Astrocyte (in vitro differentiated cells and primary cell): ENCODE measurements at regions not wholly inside any gene's neighbourhood (a gene's known extent, or its start where the extent isn't known, plus 50 kb on each side); places are given as distances from the start of the nearest gene placed in this dataset.

Source experiments
- DNase-seq: peaks from one replicate; pipeline ENCODE4 v3.0.0-alpha.2; 2010; ENCODE audit warnings: low read depth
- FAIRE-seq: peaks from 2 replicates; lab custom pipeline; 2011; peaks lifted over from hg19 to GRCh38; lab: Jason Lieb, UNC
- H2AFZ ChIP-seq: 2 replicates; pipeline ENCODE4 v1.6.0; 2012; ENCODE audit warnings: low read depth, low read length, inconsistent platforms
- H3K27ac ChIP-seq: 2 replicates; pipeline ENCODE4 v1.5.1; 2011; ENCODE audit warnings: low read depth, low read length, inconsistent platforms
- H3K27me3 ChIP-seq: 2 replicates; pipeline ENCODE4 v1.6.0; 2011; ENCODE audit warnings: low read length, inconsistent platforms; ENCODE audit not compliant: insufficient read depth
- H3K36me3 ChIP-seq: 2 replicates; pipeline ENCODE4 v1.5.1; 2011; ENCODE audit warnings: low read length, inconsistent platforms; ENCODE audit not compliant: insufficient read depth
- H3K4me1 ChIP-seq: 2 replicates; pipeline ENCODE4 v1.5.1; 2011; ENCODE audit warnings: low read length, inconsistent platforms; ENCODE audit not compliant: insufficient read depth
- H3K4me2 ChIP-seq: 2 replicates; pipeline ENCODE4 v1.6.0; 2012; ENCODE audit warnings: low read length, inconsistent platforms
- H3K4me3 ChIP-seq: 2 replicates; pipeline ENCODE4 v1.5.1; 2011; ENCODE audit warnings: low read depth, mild to moderate bottlenecking, low read length, inconsistent platforms; ENCODE audit not compliant: insufficient read depth
- H3K79me2 ChIP-seq: 2 replicates; pipeline ENCODE4 v1.6.0; 2012; ENCODE audit warnings: mild to moderate bottlenecking, low read length, inconsistent platforms; ENCODE audit not compliant: insufficient read depth
- H3K9ac ChIP-seq: 2 replicates; pipeline ENCODE4 v1.6.0; 2012; ENCODE audit warnings: mild to moderate bottlenecking, low read length, inconsistent platforms
- H3K9me3 ChIP-seq: 2 replicates; pipeline ENCODE4 v1.5.1; 2012; ENCODE audit warnings: low read depth, mild to moderate bottlenecking, low read length, inconsistent platforms; ENCODE audit not compliant: insufficient read depth
- H4K20me1 ChIP-seq: 2 replicates; pipeline ENCODE4 v1.6.0; 2012; ENCODE audit warnings: low read length, inconsistent platforms; ENCODE audit not compliant: insufficient read depth
- H3K27ac Mint-ChIP-seq: one replicate; pipeline ENCODE4 v1.8.0; 2021; ENCODE audit warnings: mild to moderate bottlenecking, mixed read lengths; ENCODE audit not compliant: unreplicated experiment
- H3K27me3 Mint-ChIP-seq: one replicate; pipeline ENCODE4 v1.8.0; 2021; ENCODE audit warnings: low read depth, mixed read lengths; ENCODE audit not compliant: unreplicated experiment
- H3K36me3 Mint-ChIP-seq: one replicate; pipeline ENCODE4 v1.8.0; 2021; ENCODE audit warnings: low read depth, mixed read lengths; ENCODE audit not compliant: unreplicated experiment
- H3K4me1 Mint-ChIP-seq: one replicate; pipeline ENCODE4 v1.8.0; 2021; ENCODE audit warnings: low read depth, mixed read lengths; ENCODE audit not compliant: unreplicated experiment
- H3K4me3 Mint-ChIP-seq: one replicate; pipeline ENCODE4 v1.8.0; 2021; ENCODE audit warnings: mild to moderate bottlenecking, moderate library complexity, mixed read lengths; ENCODE audit not compliant: unreplicated experiment
- H3K9me3 Mint-ChIP-seq: one replicate; pipeline ENCODE4 v1.8.0; 2021; ENCODE audit warnings: mild to moderate bottlenecking, mixed read lengths; ENCODE audit not compliant: unreplicated experiment
- CTCF ChIP-seq: IDR thresholded peaks from 2 replicates; pipeline ENCODE4 v1.5.1; 2011; ENCODE audit warnings: low read depth, mild to moderate bottlenecking, inconsistent platforms, low read length, moderate library complexity; ENCODE audit not compliant: insufficient read depth
- EZH2 ChIP-seq: IDR thresholded peaks from 2 replicates; pipeline ENCODE4 v1.6.1; 2012; ENCODE audit warnings: mild to moderate bottlenecking, low read length, inconsistent platforms; ENCODE audit not compliant: insufficient read depth

- no peaks in the 10 kb centered on the region for H4K20me1 ChIP-seq
- FAIRE-seq (no peak), DNase-seq (no peak)
- Mint-ChIP-seq H3K27ac (no peak overlapping the region), H3K4me3 (no peak overlapping the region), H3K9me3 (no peaks in the 10 kb centered on the region), H3K36me3 (no peaks in the 10 kb centered on the region), H3K27me3 (no peaks in the 10 kb centered on the region), H3K4me1 (no peaks in the 10 kb centered on the region)
- no peak overlapping the region for H3K4me3 ChIP-seq
- no peaks in the 10 kb centered on the region for H3K4me1 ChIP-seq
- no peaks in the 10 kb centered on the region for H3K79me2 ChIP-seq
- H3K4me2 ChIP-seq, result no peak overlapping the region
- H2AFZ ChIP-seq, result no peak overlapping the region
- H3K9ac ChIP-seq, result no peak overlapping the region
- H3K27ac ChIP-seq, result no peak overlapping the region
- TF ChIP-seq EZH2 (no peak), CTCF (no peak)
- no peaks in the 10 kb centered on the region for H3K9me3 ChIP-seq
- no peaks in the 10 kb centered on the region for H3K36me3 ChIP-seq
- H3K27me3 ChIP-seq, result peaks cover 2% of the 10 kb centered on the region
Observed at GRCh38 chr4:112023402-112023950, 121.8 kb upstream of the FAM241A start.

GRCh38 chr4:112026058-112026457 lies 119.2 kb upstream of the FAM241A start:
- no peaks in the 10 kb centered on the region for H3K27me3 Mint-ChIP-seq
- H3K36me3 Mint-ChIP-seq, result no peaks in the 10 kb centered on the region
- no peak overlapping the region for H3K4me3 Mint-ChIP-seq
- FAIRE-seq (no peak), DNase-seq (no peak)
- Histone ChIP-seq H3K4me3 (no peak overlapping the region), H2AFZ (no peak overlapping the region), H3K9ac (no peak overlapping the region), H3K27me3 (peaks cover 7% of the 10 kb centered on the region), H3K27ac (no peak overlapping the region), H3K4me2 (no peak overlapping the region), H3K9me3 (no peaks in the 10 kb centered on the region), H3K36me3 (no peaks in the 10 kb centered on the region), H4K20me1 (no peaks in the 10 kb centered on the region), H3K79me2 (no peaks in the 10 kb centered on the region), H3K4me1 (no peaks in the 10 kb centered on the region)
- H3K27ac Mint-ChIP-seq, result no peak overlapping the region
- TF ChIP-seq CTCF, result no peak
- no peak for TF ChIP-seq EZH2
- no peaks in the 10 kb centered on the region for H3K9me3 Mint-ChIP-seq
- H3K4me1 Mint-ChIP-seq, result no peaks in the 10 kb centered on the region

- TF ChIP-seq CTCF (no peak), EZH2 (no peak)
- H3K9me3 ChIP-seq, result no peaks in the 10 kb centered on the region
- no peak overlapping the region for H3K4me3 ChIP-seq
- H3K9me3 Mint-ChIP-seq, result no peaks in the 10 kb centered on the region
- no peak overlapping the region for H3K9ac ChIP-seq
- no peak overlapping the region for H2AFZ ChIP-seq
- H3K4me2 ChIP-seq, result no peak overlapping the region
- H3K27me3 ChIP-seq, result peaks cover 12% of the 10 kb centered on the region
- FAIRE-seq (no peak), DNase-seq (no peak)
- H3K27me3 Mint-ChIP-seq, result no peaks in the 10 kb centered on the region
- no peaks in the 10 kb centered on the region for H3K4me1 Mint-ChIP-seq
- H3K4me3 Mint-ChIP-seq, result no peak overlapping the region
- H3K27ac Mint-ChIP-seq, result no peak overlapping the region
- H4K20me1 ChIP-seq, result no peaks in the 10 kb centered on the region
- no peak overlapping the region for H3K27ac ChIP-seq
- no peaks in the 10 kb centered on the region for H3K36me3 Mint-ChIP-seq
- H3K4me1 ChIP-seq, result no peaks in the 10 kb centered on the region
- H3K79me2 ChIP-seq, result no peaks in the 10 kb centered on the region
- no peaks in the 10 kb centered on the region for H3K36me3 ChIP-seq
Observed at GRCh38 chr4:112029771-112030171, 115.5 kb upstream of the FAM241A start.
